ENCODE measurements at regions not wholly inside any gene's neighbourhood (a gene's known extent, or its start where the extent isn't known, plus 50 kb on each side); places are given as distances from the start of the nearest gene placed in this dataset.

GRCh38 chr11:97722065-97722464, 1298.7 kb upstream of the CNTN5 start:
- no peaks in the 10 kb centered on the region for H3F3A ChIP-seq (ENCODE audit: insufficient read depth, low read depth)
- TF ChIP-seq CTCF (conservative IDR thresholded peaks at IDR 0.05) (no peak), EZH2 (IDR thresholded peaks at IDR 0.05; ENCODE audit: low read depth) (no peak)
- no peaks in the 10 kb centered on the region for H3K9me3 ChIP-seq (ENCODE audit: insufficient read depth, low read depth)
- H3K4me3 ChIP-seq: no peak overlapping the region
- H3K4me1 ChIP-seq (replicated peaks; ENCODE audit: insufficient read depth): no peaks in the 10 kb centered on the region
- no peak overlapping the region for H2AFZ ChIP-seq
- no peaks in the 10 kb centered on the region for H3K9me2 ChIP-seq (ENCODE audit: insufficient read depth)
- no peak overlapping the region for H3K27ac ChIP-seq
- BruUV-seq (replicated peaks): no TSS peak
- intact Hi-C loops (cut with micrococcal nuclease; ENCODE audit: unreplicated experiment): no loop called here
- no peaks in the 10 kb centered on the region for H3K36me3 ChIP-seq (ENCODE audit: low read depth)
- DNase-seq: peak in 1 of 2 experiments; percentile 27
- CTCF ChIA-PET: no interaction called here
- H4K20me1 ChIP-seq (ENCODE audit: insufficient read depth): no peaks in the 10 kb centered on the region
- no peak overlapping the region for H3K4me2 ChIP-seq
- POLR2A ChIA-PET (ENCODE audit: unreplicated experiment): no interaction called here
- no peaks in the 10 kb centered on the region for H3K27me3 ChIP-seq (ENCODE audit: insufficient read depth, low read depth)
- no peaks in the 10 kb centered on the region for H3K79me2 ChIP-seq (ENCODE audit: low read depth)

GRCh38 chr11:97722721-97723120, 1298.0 kb upstream of the CNTN5 start:
- Histone ChIP-seq H3K27ac (no peak overlapping the region), H2AFZ (no peak overlapping the region), H3K4me2 (no peak overlapping the region), H3K36me3 (ENCODE audit: low read depth) (no peaks in the 10 kb centered on the region), H3F3A (ENCODE audit: insufficient read depth, low read depth) (no peaks in the 10 kb centered on the region), H3K4me1 (replicated peaks; ENCODE audit: insufficient read depth) (no peaks in the 10 kb centered on the region), H3K4me3 (no peak overlapping the region), H3K79me2 (ENCODE audit: low read depth) (no peaks in the 10 kb centered on the region), H3K9me2 (ENCODE audit: insufficient read depth) (no peaks in the 10 kb centered on the region), H3K27me3 (ENCODE audit: insufficient read depth, low read depth) (no peaks in the 10 kb centered on the region), H3K9me3 (ENCODE audit: insufficient read depth, low read depth) (no peaks in the 10 kb centered on the region), H4K20me1 (ENCODE audit: insufficient read depth) (no peaks in the 10 kb centered on the region)
- DNase-seq: no peak
- CTCF ChIA-PET: no interaction called here
- intact Hi-C loops (cut with micrococcal nuclease; ENCODE audit: unreplicated experiment): no loop called here
- no TSS peak for BruUV-seq (replicated peaks)
- POLR2A ChIA-PET (ENCODE audit: unreplicated experiment): no interaction called here
- no peak for TF ChIP-seq CTCF (conservative IDR thresholded peaks at IDR 0.05)
- no peak for TF ChIP-seq EZH2 (IDR thresholded peaks at IDR 0.05; ENCODE audit: low read depth)

GRCh38 chr11:97729546-97730272, 1291.0 kb upstream of the CNTN5 start:
- Histone ChIP-seq H3K4me2 (no peak overlapping the region), H3K27ac (no peak overlapping the region), H3K4me1 (replicated peaks; ENCODE audit: insufficient read depth) (no peaks in the 10 kb centered on the region), H4K20me1 (ENCODE audit: insufficient read depth) (no peaks in the 10 kb centered on the region), H3F3A (ENCODE audit: insufficient read depth, low read depth) (no peaks in the 10 kb centered on the region), H3K4me3 (no peak overlapping the region), H3K27me3 (ENCODE audit: insufficient read depth, low read depth) (no peaks in the 10 kb centered on the region), H3K9me3 (ENCODE audit: insufficient read depth, low read depth) (no peaks in the 10 kb centered on the region), H3K79me2 (ENCODE audit: low read depth) (no peaks in the 10 kb centered on the region), H3K36me3 (ENCODE audit: low read depth) (no peaks in the 10 kb centered on the region), H2AFZ (no peak overlapping the region), H3K9me2 (ENCODE audit: insufficient read depth) (no peaks in the 10 kb centered on the region)
- POLR2A ChIA-PET (ENCODE audit: unreplicated experiment): no interaction called here
- no TSS peak for BruUV-seq (replicated peaks)
- intact Hi-C loops (cut with micrococcal nuclease; ENCODE audit: unreplicated experiment): no loop called here
- CTCF ChIA-PET: no interaction called here
- TF ChIP-seq CTCF (conservative IDR thresholded peaks at IDR 0.05) (no peak), EZH2 (IDR thresholded peaks at IDR 0.05; ENCODE audit: low read depth) (no peak)
- no peak for DNase-seq

Data from PC-9 (cell line).